ENCODE measurements at regions not wholly inside any gene's neighbourhood (a gene's known extent, or its start where the extent isn't known, plus 50 kb on each side); places are given as distances from the start of the nearest gene placed in this dataset.
"Not testable (repeated sequence)": the region's sequence is repeated elsewhere in the genome, so short reads cannot be mapped to it uniquely, and the experiment has no call there.

GRCh38 chr7:29685651-29686271 lies 120.5 kb upstream of the WIPF3 start:
- peak overlapping the region; percentile 27 to 96 (median 87) for H3K27ac ChIP-seq

GRCh38 chr7:29690510-29690909 lies 115.8 kb upstream of the WIPF3 start:
- H3K4me3 ChIP-seq, H3K27ac ChIP-seq: not testable (repeated sequence)

More at GRCh38 chr7:29685651-29686271, 120.5 kb upstream of the WIPF3 start:
- peak overlapping the region; percentile 68 to 92 (median 83) for H3K4me3 ChIP-seq

GRCh38 chr7:29696402-29696801 lies 109.9 kb upstream of the WIPF3 start:
- not testable (repeated sequence) for H3K27ac ChIP-seq, H3K4me3 ChIP-seq

DNA sequence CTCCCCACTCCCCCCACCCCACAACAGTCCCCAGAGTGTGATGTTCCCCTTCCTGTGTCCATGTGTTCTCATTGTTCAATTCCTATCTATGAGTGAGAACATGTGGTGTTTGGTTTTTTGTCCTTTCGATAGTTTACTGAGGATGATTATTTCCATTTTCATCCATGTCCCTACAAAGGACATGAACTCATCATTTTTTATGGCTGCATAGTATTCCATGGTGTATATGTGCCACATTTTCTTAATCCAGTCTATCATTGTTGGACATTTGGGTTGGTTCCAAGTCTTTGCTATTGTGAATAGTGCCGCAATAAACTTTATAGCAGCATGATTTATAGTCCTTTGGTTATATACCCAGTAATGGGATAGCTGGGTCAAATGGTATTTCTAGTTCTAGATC lies 106.6 kb upstream of the WIPF3 start:
- not testable (repeated sequence) for H3K4me3 ChIP-seq, H3K27ac ChIP-seq

GRCh38 chr7:29701540-29701939 lies 104.8 kb upstream of the WIPF3 start:
- H3K27ac ChIP-seq, H3K4me3 ChIP-seq: not testable (repeated sequence)

- not testable (repeated sequence) for H3K4me3 ChIP-seq, H3K27ac ChIP-seq
Measured at GRCh38 chr7:29703830-29704229, 102.5 kb upstream of the WIPF3 start.

DNA sequence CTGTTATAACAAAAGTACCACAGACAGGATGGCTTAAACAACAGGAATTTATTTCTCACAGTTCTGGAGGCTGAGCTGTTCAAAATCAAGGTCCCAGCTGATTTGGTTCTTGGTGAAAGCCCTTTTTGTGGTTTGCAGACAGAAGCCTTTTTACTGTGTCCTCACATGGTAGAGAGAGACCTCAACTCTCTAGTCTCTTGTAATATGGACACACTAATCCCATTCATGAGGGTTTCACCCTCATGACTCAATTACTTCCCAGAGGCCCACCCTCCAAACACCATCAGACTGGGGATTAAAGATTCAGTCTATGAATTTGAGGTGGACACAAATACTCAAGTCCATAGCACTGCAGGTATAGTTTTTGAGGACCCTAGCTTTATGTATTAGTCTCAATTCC lies 97.3 kb upstream of the WIPF3 start:
- not testable (repeated sequence) for H3K4me3 ChIP-seq, H3K27ac ChIP-seq

DNA sequence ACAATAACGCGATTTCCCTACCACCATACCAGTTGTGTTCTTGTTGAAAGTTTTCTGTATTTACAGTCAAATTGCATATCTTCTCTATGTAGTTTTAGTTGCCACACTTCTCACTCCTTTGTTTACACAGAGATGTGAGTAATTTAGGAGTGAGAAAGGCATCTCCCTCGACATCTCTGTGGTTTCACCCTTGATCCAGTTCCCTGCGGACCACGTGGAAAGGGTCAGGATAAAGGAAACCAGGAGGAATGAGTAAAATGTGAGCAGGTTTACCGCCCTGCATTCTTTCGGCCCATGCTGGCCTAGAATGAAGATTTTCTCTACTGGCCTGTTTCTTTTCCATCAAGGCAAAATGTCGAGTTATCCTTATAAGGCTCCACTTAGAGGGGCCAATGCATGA lies 83.2 kb upstream of the WIPF3 start:
- H3K4me3 ChIP-seq: not testable (repeated sequence)

GRCh38 chr7:29723599-29723998 lies 82.7 kb upstream of the WIPF3 start:
- Histone ChIP-seq H3K27ac (no peak overlapping the region), H3K4me3 (no peak overlapping the region)

More for the DNA sequence above, 83.2 kb upstream of the WIPF3 start:
- H3K27ac ChIP-seq: not testable (repeated sequence)

DNA sequence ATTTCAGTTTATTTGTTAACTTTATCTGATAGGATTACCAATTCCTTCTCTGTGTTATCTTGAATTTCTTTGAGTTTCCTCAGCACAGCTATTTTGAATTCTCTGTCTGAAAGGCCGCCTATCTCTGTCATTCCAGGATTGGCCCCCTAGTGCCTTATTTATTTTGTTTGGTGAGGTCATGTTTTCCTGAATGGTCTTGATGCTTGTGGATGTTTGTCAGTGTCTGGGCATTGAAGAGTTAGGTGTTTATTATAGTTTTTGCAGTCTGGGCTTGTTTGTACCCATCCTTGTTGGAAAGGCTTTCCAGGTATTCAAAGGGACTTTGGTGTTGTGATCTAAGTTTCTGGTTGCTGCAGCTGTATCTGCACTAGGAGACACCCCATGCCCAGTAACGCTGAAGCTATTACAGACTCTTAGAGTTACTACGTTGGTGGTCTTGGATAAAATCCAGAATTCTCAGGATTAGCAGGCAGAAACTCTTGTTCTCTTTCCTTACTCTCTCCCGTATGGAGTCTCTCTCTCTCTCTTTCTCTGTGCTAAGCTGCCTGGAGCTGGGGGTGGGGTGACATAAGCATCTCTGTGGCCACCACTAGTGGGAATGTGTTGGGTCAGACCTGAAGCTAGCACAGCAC lies 76.7 kb upstream of the WIPF3 start:
- H3K4me3 ChIP-seq, H3K27ac ChIP-seq: not testable (repeated sequence)

DNA sequence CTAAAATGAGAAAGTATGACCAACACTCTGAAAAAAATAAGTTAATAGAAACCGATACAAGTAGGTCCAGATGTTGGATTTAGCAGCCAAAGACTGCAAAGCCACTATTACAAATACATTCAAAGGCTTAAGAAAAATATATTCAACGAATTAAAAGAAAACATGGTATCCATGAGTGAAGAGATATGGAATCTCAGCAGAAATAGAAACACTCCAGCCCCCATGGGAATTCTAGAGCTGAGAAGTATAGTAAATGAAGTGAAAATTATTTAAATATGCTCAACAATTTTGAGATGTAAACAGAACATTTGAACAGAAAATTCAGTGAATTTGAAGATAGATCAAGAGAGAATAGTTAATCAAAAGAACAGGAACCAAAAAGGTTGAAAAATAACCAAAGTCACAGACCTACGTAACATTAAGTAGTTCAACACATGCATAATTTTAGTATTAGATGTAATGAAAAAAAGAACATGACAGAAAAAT lies 72.0 kb upstream of the WIPF3 start:
- H3K27ac ChIP-seq: no peak overlapping the region
- no peak overlapping the region for H3K4me3 ChIP-seq

DNA sequence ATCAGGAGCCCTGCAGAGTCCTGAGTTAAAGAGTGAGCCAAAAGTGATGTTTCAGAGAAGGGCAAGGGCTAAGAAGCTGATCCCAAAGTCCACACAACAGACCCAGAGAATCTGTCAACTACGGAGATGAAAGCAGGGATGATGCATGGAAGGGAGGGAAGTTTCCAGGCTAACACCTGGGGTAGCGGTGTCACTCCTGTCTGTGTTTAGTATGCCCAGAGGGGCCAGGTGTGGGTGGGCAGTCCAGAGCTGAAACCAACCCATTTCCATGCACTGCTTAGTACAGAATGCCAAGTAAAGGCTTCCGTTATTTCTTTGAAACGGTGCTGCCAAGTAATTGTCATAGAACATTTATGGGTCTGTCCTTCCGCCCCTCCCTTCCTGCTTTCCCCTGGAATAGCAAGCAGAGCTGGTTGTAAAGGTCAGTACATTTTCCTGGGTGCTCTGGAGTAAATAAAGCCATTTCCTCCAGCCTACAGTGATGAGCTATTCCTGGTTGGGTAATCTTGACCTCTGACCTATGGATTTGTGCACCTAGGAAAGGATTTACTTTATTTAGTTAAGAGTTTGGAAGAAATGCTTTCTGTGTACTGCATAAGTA lies 58.6 kb upstream of the WIPF3 start:
- H3K27ac ChIP-seq, H3K4me3 ChIP-seq: not testable (repeated sequence)

DNA sequence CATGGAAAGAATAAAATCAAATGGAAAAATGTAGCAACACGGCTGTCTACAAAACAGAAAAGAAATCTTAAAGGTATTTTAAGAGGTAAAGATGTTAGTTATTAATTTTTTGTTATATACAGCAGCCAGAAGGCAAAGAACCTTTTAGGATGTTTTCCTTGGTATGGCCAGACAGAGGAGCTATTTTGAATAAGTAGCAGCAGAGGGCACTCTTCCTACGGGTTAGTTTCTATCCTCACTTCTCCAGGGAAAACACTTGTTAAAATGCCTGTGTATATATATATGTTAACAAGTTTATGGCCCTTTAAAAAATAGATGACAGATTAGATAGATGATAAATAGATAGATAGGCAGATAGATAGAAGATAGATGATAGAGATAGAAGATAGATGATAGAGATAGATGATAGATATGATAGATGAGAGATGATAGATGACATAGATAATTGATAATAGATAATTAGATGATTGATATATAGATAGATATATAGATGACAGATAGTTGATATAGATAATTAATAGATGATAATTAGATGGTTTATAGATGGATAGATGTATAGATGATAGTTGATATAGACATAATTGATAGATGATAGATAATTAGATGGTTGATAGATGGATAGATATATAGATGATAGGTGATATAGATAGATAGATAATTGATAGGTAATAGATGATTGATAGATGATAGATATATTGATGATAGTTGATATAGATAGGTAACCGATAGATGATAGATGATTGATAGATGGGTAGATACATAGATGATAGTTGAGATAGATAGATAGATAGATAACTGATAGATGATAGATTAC lies 57.8 kb upstream of the WIPF3 start:
- H3K27ac ChIP-seq: no peak overlapping the region
- H3K4me3 ChIP-seq: no peak overlapping the region

DNA sequence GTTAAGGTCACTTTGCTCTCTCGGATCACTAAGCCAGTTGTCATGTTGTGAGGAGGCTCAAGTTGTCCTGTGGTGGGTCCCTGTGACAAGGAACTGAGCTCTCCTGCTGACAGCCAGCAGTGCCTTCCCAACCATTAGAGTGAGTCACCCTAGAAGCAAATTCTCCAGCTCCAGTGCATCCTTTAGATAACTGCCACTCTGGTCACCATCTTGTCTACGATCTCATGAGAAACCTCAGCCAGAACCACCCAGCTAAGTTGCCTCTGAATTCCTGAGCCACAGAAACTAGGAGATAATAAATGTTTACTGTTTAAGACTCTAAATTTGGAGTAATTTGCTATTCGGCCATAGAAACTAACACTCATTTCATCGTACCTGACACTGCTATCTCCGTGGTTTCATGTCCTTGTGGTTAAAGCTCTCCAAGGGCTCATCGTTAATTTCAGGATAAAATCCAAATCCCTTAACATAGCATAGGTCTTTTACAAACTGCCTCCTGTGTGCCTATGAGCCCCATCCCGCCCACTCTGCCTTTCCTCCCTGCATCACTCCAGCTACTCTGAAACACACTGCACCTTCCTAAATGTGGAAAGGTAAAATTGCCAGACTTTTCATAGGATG lies 56.5 kb upstream of the WIPF3 start:
- Histone ChIP-seq H3K4me3 (no peak overlapping the region), H3K27ac (no peak overlapping the region)

GRCh38 chr7:29750373-29750940 lies 55.9 kb upstream of the WIPF3 start:
- H3K4me3 ChIP-seq, H3K27ac ChIP-seq: not testable (repeated sequence)

- not testable (repeated sequence) for H3K27ac ChIP-seq, H3K4me3 ChIP-seq
Measured at GRCh38 chr7:29751012-29751411, 55.3 kb upstream of the WIPF3 start.

GRCh38 chr7:29754874-29755490 lies 51.3 kb upstream of the WIPF3 start:
- Histone ChIP-seq H3K4me3 (no peak overlapping the region), H3K27ac (no peak overlapping the region)

Measured in skin epidermis (tissue), 12 donors.